H9 (cell line): ENCODE measurements at regions not wholly inside any gene's neighbourhood (a gene's known extent, or its start where the extent isn't known, plus 50 kb on each side); places are given as distances from the start of the nearest gene placed in this dataset.

Experiments
- DNase-seq: peaks from one replicate; pipeline ENCODE4 v3.0.0-alpha.2; 2017
- H2AFZ ChIP-seq: one replicate; pipeline ENCODE4 v1.6.1; 2013; ENCODE audit warnings: mild to moderate bottlenecking, low read length, control low read depth, moderate library complexity
- H2AK5ac ChIP-seq: 2 replicates; pipeline ENCODE4 v1.6.1; 2013; ENCODE audit warnings: low read length, control low read depth, mixed read lengths; ENCODE audit not compliant: insufficient read length
- H2BK120ac ChIP-seq: one replicate; pipeline ENCODE4 v1.6.1; 2013; ENCODE audit warnings: low read depth, mild to moderate bottlenecking, low read length, control low read depth, inconsistent platforms; ENCODE audit not compliant: poor library complexity, severe bottlenecking
- H2BK12ac ChIP-seq: 2 replicates; pipeline ENCODE4 v1.6.1; 2013; ENCODE audit warnings: low read length, control low read depth, mixed read lengths, low read depth; ENCODE audit not compliant: insufficient read length
- H2BK15ac ChIP-seq: 2 replicates; pipeline ENCODE4 v1.6.1; 2013; ENCODE audit warnings: low read depth, low read length, control low read depth
- H2BK20ac ChIP-seq: one replicate; pipeline ENCODE4 v1.6.1; 2013; ENCODE audit warnings: low read depth, mild to moderate bottlenecking, low read length, control low read depth, inconsistent platforms; ENCODE audit not compliant: poor library complexity, severe bottlenecking
- H2BK5ac ChIP-seq: 2 replicates; pipeline ENCODE4 v1.6.1; 2013; ENCODE audit warnings: low read length, control low read depth, mixed read lengths; ENCODE audit not compliant: insufficient read length
- H3K14ac ChIP-seq: 2 replicates; pipeline ENCODE4 v1.6.1; 2013; ENCODE audit warnings: low read length, control low read depth; ENCODE audit not compliant: insufficient read depth
- H3K18ac ChIP-seq: 2 replicates; pipeline ENCODE4 v1.6.1; 2013; ENCODE audit warnings: low read depth, mild to moderate bottlenecking, mixed read lengths, low read length, control low read depth; ENCODE audit not compliant: insufficient read length
- H3K23ac ChIP-seq: 2 replicates; pipeline ENCODE4 v1.6.1; 2013; ENCODE audit warnings: low read length, control low read depth, mixed read lengths, low read depth; ENCODE audit not compliant: insufficient read length
- H3K23me2 ChIP-seq: 2 replicates; pipeline ENCODE4 v1.6.1; 2013; ENCODE audit warnings: low read depth, mild to moderate bottlenecking, mixed read lengths, low read length, control low read depth; ENCODE audit not compliant: insufficient read length, poor library complexity, severe bottlenecking
- H3K27ac ChIP-seq: 2 replicates; pipeline ENCODE4 v1.5.1; 2013; ENCODE audit warnings: low read length, control low read depth, mixed read lengths, low read depth; ENCODE audit not compliant: insufficient read length
- H3K27me3 ChIP-seq: 2 replicates; pipeline ENCODE4 v1.6.1; 2013; ENCODE audit warnings: low read length, control low read depth, inconsistent platforms; ENCODE audit not compliant: insufficient read depth
- H3K4ac ChIP-seq: 2 replicates; pipeline ENCODE4 v1.6.1; 2013; ENCODE audit warnings: low read depth, mild to moderate bottlenecking, control low read depth, inconsistent platforms, low read length, moderate library complexity
- H3K4me1 ChIP-seq: 2 replicates; pipeline ENCODE4 v1.6.1; 2013; ENCODE audit warnings: low read length, control low read depth, inconsistent platforms; ENCODE audit not compliant: insufficient read depth
- H3K4me2 ChIP-seq: 2 replicates; pipeline ENCODE4 v1.6.1; 2013; ENCODE audit warnings: low read length, control low read depth, mixed read lengths; ENCODE audit not compliant: insufficient read length, insufficient read depth
- H3K56ac ChIP-seq: 2 replicates; pipeline ENCODE4 v1.6.1; 2013; ENCODE audit warnings: low read depth, mild to moderate bottlenecking, mixed read lengths, low read length, control low read depth; ENCODE audit not compliant: insufficient read length
- H3K79me1 ChIP-seq: 2 replicates; pipeline ENCODE4 v1.6.1; 2013; ENCODE audit warnings: low read depth, mild to moderate bottlenecking, moderate library complexity, low read length, control low read depth, inconsistent platforms; ENCODE audit not compliant: insufficient read depth, poor library complexity, severe bottlenecking
- H3K79me2 ChIP-seq: 2 replicates; pipeline ENCODE4 v1.6.1; 2013; ENCODE audit warnings: low read length, control low read depth, inconsistent platforms; ENCODE audit not compliant: insufficient read depth
- H3K9ac ChIP-seq: 2 replicates; pipeline ENCODE4 v1.6.1; 2013; ENCODE audit warnings: low read length, control low read depth, mixed read lengths; ENCODE audit not compliant: insufficient read length; ENCODE audit errors: extremely low read depth
- H3K9me3 ChIP-seq: one replicate; pipeline ENCODE4 v1.6.1; 2013; ENCODE audit warnings: low read depth, low read length, inconsistent platforms; ENCODE audit not compliant: control insufficient read depth
- H3T11ph ChIP-seq: one replicate; pipeline ENCODE4 v1.6.1; 2013; ENCODE audit warnings: mild to moderate bottlenecking, low read length, control low read depth, inconsistent platforms
- H4K20me1 ChIP-seq: one replicate; pipeline ENCODE4 v1.6.1; 2013; ENCODE audit not compliant: control insufficient read depth, insufficient read length, insufficient read depth
- H4K5ac ChIP-seq: 2 replicates; pipeline ENCODE4 v1.6.1; 2013; ENCODE audit warnings: low read depth, mild to moderate bottlenecking, mixed read lengths, low read length, control low read depth; ENCODE audit not compliant: insufficient read length
- H4K8ac ChIP-seq: replicated peaks from 2 replicates; pipeline ENCODE4 v1.6.1; 2013; ENCODE audit warnings: low read length, control low read depth, mixed read lengths, low read depth; ENCODE audit not compliant: insufficient read length
- H4K91ac ChIP-seq: 2 replicates; pipeline ENCODE4 v1.6.1; 2013; ENCODE audit warnings: low read depth, mild to moderate bottlenecking, moderate library complexity, mixed read lengths, low read length, control low read depth; ENCODE audit not compliant: insufficient read length
- H3K27ac Mint-ChIP-seq, 3 experiments: 2 replicates in 2 of 3; 3 replicates in 1 of 3; pipeline ENCODE4 v1.8.0; 2020 to 2021; ENCODE audit warnings: mixed read lengths in 3 of 3, mild to moderate bottlenecking in 1 of 3, moderate library complexity in 1 of 3
- H3K27me3 Mint-ChIP-seq: 2 replicates; pipeline ENCODE4 v1.8.0; 2021; ENCODE audit warnings: low read depth, mild to moderate bottlenecking, moderate library complexity, mixed read lengths
- H3K36me3 Mint-ChIP-seq, 3 experiments: 2 replicates in 2 of 3; 3 replicates in 1 of 3; pipeline ENCODE4 v1.8.0; 2020 to 2021; ENCODE audit warnings: low read depth in 3 of 3, mixed read lengths in 3 of 3; ENCODE audit not compliant: insufficient read depth in 1 of 3
- H3K4me1 Mint-ChIP-seq, 2 experiments: 2 replicates each; pipeline ENCODE4 v1.8.0; 2020; ENCODE audit warnings: mixed read lengths in 2 of 2
- H3K4me3 Mint-ChIP-seq, 2 experiments: 2 replicates in 1 of 2; 3 replicates in 1 of 2; pipeline ENCODE4 v1.8.0; 2020 to 2021; ENCODE audit warnings: mild to moderate bottlenecking in 2 of 2, mixed read lengths in 2 of 2, moderate library complexity in 1 of 2
- H3K9me3 Mint-ChIP-seq, 2 experiments: 2 replicates in 1 of 2; 3 replicates in 1 of 2; pipeline ENCODE4 v1.8.0; 2020; ENCODE audit warnings: mild to moderate bottlenecking in 2 of 2, mixed read lengths in 2 of 2, moderate library complexity in 1 of 2
- CTCF ChIP-seq: fragments of 200-600 bp; sonication (generic); conservative IDR thresholded peaks from 3 replicates; pipeline ENCODE4 v1.8.0; 2021; ENCODE audit warnings: antibody characterized with exemption, mild to moderate bottlenecking

DNA sequence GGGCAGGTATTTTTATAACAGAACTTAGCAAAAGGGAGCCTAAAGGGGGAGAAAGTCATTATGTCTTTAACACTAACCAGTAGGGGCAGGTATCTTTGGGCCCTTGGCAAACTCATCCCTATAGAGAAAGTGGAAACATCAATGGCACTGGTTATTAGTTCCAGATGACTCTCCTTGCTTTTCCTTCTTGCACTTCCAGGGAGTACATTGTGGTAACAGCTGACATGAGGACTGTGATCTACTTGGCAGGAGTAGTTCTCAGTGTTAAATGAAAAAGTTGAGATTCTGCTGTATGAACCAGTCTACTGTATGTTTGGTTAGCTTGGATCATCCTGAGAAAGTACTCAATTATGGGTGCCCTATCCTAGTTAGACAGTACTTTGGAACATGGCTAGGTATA lies 93.6 kb downstream of the ATXN3L start:
- Histone ChIP-seq H3K4me1 (peaks cover 3% of the 10 kb centered on the region; the same call in 1 of the 2 replicates), H3K23ac (no peak overlapping the region), H3K27ac (no peak overlapping the region), H2BK20ac (no peak overlapping the region), H3K18ac (no peak overlapping the region), H4K8ac (no peak overlapping the region), H4K5ac (no peak overlapping the region), H3T11ph (no peak overlapping the region), H2AK5ac (no peak overlapping the region), H3K4me2 (no peak overlapping the region), H3K9me3 (peaks cover 5% of the 10 kb centered on the region), H3K14ac (no peak overlapping the region), H3K79me2 (no peaks in the 10 kb centered on the region), H3K4ac (no peak overlapping the region), H2BK120ac (no peak overlapping the region), H3K79me1 (no peaks in the 10 kb centered on the region), H4K91ac (no peak overlapping the region), H3K9ac (no peak overlapping the region), H2AFZ (no peak overlapping the region), H4K20me1 (no peaks in the 10 kb centered on the region), H2BK15ac (no peak overlapping the region), H3K56ac (no peak overlapping the region), H3K27me3 (no peaks in the 10 kb centered on the region), H3K23me2 (no peaks in the 10 kb centered on the region), H2BK12ac (no peak overlapping the region), H2BK5ac (no peak overlapping the region)
- Mint-ChIP-seq H3K4me1 (peaks cover 18 to 20% of the 10 kb centered on the region in 2 experiments), H3K27ac (no peak overlapping the region), H3K27me3 (no peaks in the 10 kb centered on the region), H3K4me3 (no peak overlapping the region), H3K9me3 (peaks cover 61 to 65% of the 10 kb centered on the region in 2 experiments), H3K36me3 (peaks cover 0 to 3% (median 0%) of the 10 kb centered on the region in 3 experiments; a peak in 4 of 7 replicates)
- no peak for DNase-seq
- no peak for TF ChIP-seq CTCF
